SK-N-MC (cell line): ENCODE measurements at regions not wholly inside any gene's neighbourhood (a gene's known extent, or its start where the extent isn't known, plus 50 kb on each side); places are given as distances from the start of the nearest gene placed in this dataset.

Source experiments
- EZH2 ChIP-seq: fragments of 200-600 bp; sonication (generic); IDR thresholded peaks from one replicate; pipeline ENCODE4 v1.6.1; 2017; ENCODE audit warnings: antibody characterized with exemption
- FOXP2 ChIP-seq: optimal IDR thresholded peaks from 2 replicates; pipeline ENCODE3; 2011; ENCODE audit warnings: mild to moderate bottlenecking, moderate library complexity; ENCODE audit not compliant: insufficient read depth; ENCODE audit errors: extremely low read length, control extremely low read depth
- POLR2AphosphoS5 ChIP-seq: IDR thresholded peaks from 2 replicates; pipeline ENCODE4 v1.6.1; 2012; ENCODE audit warnings: mild to moderate bottlenecking, low read depth, low read length, borderline replicate concordance

GRCh38 chr2:144275340-144275739 is 244.6 kb downstream of the ZEB2 start:
- TF ChIP-seq POLR2AphosphoS5 (no peak), EZH2 (no peak), FOXP2 (no peak)
